ENCODE measurements at regions not wholly inside any gene's neighbourhood (a gene's known extent, or its start where the extent isn't known, plus 50 kb on each side); places are given as distances from the start of the nearest gene placed in this dataset.

GRCh38 chr1:116231752-116232151 lies 120.6 kb downstream of the MAB21L3 start:
- DNase-seq, result no peak

- no peak for DNase-seq
Measured at GRCh38 chr1:116232989-116233514, 121.9 kb downstream of the MAB21L3 start.

- no peak for DNase-seq
Measured at GRCh38 chr1:116234429-116234828, 123.2 kb downstream of the MAB21L3 start.

DNA sequence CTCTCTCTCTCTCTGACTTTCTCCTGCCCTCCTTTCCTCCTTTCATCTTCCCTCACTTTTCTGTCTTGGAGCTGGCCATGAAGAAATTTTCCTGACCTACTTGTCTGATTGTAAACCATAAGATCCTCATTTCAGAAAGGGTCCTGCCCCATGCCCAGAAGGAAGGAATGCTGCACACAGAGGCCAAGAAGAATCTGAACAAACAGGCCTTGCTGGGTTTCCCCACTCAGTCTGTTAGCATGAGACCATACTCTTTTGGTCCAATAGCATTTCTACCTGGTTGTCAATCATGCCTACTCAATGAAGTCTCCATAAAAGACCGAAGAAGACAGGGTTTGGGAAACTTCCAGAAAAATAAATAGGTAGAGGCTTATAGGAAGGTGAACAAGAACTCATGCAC lies 128.7 kb downstream of the MAB21L3 start:
- DNase-seq, result no peak

DNA sequence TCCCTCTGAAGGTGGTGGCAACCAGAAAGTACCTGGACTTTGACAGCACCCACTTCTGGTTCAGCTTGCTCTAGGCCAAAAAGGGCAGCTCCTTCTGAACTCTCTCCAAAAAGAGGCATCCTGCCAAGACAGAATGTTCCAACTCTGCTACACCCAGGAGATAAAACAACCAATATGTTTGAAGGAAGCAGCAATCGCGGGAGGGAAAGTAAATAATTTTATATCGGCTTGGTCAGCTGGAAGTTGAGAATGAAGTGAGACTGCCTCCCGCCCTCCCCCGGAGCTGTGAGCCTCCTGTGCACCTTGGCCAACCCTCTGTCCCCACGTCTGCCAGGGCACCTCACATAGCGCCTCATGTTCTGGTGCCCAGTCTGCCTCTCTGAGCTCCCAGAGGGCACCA lies 130.3 kb upstream of the ATP1A1 start:
- no peak for DNase-seq

DNA sequence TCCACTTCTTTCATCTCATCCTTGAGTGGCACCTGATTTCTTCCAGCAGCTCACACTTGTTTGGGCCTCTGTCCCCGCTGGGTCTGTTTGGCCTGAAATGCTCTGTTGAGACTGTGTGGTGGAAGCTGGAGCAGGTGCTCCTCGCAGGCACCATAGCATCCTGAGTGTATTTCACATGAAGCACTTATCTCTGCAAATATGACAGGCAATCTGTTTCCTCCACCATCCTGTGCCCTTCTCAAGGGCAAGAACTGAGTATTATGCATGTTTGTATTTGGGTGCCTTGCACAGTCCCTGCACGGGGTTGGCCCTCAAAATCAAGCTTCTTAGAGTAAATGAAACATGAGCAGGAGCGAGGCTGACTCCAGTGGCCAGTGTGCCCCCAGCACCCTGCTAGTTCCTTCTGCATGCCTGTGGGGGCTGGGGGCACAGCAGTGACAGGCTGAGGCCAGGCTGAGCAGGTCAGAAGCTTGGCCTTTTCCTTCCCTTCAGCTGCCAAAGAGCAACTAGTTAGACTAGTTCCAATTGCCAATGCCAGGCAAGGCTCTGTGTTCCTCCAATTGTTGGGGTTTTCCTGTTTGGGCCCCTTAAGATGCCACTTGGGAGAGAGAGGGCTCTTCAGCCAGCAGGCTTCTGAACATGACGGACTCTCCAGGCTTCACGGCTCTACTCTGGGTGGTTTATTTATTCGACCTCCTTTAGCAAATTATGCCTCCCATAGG lies 129.6 kb upstream of the ATP1A1 start:
- peak; percentile 63 to 70 for DNase-seq

DNA sequence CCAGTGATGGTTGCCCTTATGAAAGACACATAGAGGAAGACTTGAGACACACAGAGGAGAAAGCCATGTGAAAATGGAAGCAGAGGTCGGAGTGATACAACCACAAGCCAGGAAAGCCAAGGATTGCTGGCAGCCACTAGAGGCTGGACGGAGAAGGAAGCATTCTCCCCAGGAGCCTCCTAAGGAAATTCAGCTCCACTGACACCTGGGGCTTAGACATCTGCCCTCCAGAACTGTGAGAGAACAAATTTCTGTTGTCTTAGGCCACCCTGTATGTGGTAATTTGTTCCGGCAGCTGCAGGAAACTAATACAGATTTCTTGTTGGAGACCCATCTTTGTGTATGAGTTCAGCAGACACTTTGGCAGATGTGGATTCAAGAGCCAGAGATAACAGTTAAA lies 126.9 kb upstream of the ATP1A1 start:
- DNase-seq, result no peak

- DNase-seq, result no peak
Measured at GRCh38 chr1:116252271-116252670, 120.8 kb upstream of the ATP1A1 start.

DNA sequence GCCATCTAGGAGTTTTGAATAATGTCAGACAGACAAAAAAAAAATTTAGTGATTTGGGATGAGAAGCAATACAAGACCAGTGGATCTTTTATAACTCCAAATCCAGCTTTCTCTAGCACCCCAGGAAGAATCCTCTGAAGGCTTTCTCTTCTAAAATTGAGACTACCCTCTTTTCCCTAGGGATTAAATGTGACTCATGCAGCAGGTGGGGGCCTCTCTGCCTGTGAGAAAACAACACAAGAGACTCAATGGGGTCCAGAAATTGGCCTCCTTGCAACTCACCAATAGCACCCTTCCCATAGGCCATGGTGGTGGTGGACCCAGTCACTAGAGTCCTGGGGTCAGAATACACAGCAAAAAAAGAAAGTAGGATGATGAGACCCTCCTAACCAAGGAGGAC lies 120.3 kb upstream of the ATP1A1 start:
- no peak for DNase-seq

DNA sequence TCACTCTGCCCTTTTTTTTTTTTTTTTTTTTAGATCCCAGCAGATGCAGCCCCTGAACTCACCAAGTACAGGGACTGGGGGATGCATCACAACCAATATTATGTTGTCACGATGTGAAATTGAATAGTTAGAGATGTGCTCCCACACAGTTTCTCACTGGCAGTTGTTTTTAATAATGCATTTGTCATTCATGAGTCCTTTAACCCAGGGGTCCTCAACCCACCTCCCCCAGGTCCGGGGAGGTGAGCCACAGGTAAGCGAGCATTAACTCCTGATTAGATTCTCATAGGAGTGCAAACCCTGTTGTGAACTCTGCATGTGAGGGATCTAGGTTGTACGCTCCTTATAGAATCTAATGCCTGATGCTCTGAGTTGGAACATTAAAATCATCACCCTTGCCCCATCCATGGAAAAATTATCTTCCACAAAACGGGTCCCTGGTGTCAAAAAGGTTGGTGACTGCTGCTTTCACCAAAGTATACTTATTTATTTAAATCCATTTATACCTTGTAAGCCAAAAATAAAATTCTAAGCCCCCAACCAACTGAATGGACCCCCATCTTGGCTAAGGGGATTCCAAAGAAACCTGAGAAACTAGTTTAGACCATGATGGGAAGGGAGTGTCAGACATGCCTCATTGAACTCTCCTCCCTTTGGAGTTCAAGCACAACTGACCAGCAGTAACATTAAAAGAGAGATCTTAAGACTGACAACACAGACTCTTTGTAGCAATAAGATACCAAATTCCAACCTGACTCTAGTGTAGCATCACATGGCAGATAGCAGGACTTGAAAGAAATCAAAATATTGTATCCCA lies 119.3 kb upstream of the ATP1A1 start:
- DNase-seq, result no peak

DNA sequence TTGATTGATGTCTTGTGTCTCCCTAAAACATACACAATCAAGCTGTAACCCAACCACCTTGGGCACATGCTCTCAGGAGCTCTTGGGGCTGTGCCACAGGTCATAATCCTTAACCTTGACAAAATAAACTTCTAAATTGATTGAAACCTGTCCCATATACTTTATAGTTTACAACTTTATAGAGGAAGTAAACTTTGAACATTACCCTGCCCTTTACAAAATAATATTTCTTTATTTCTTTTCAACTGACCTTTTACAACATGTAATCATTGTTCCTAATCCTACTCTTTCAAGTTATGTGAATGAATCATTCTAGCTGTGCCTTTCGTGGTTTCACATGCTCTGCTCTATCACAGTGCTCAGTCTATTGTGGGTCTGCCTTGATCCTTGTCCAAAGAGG lies 118.3 kb upstream of the ATP1A1 start:
- DNase-seq, result no peak

GRCh38 chr1:116255486-116256285 lies 117.4 kb upstream of the ATP1A1 start:
- DNase-seq, result no peak

DNA sequence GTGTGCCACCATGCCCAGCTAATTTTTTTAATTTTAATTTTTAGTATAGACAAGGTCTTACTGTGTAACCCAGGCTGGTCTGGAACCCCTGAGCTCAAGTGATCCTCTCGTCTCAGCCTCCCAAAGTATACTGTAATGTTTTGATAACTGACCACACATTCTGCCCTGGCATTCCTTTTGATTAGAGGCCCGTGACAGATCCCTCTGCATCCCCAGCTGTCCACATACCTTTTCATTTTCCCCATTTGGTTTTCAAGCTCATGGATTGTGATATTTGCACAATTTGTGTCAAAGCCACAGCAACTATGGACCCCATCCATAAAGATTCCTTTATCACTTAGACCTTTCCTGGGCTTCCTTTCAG lies 116.8 kb upstream of the ATP1A1 start:
- no peak for DNase-seq

DNA sequence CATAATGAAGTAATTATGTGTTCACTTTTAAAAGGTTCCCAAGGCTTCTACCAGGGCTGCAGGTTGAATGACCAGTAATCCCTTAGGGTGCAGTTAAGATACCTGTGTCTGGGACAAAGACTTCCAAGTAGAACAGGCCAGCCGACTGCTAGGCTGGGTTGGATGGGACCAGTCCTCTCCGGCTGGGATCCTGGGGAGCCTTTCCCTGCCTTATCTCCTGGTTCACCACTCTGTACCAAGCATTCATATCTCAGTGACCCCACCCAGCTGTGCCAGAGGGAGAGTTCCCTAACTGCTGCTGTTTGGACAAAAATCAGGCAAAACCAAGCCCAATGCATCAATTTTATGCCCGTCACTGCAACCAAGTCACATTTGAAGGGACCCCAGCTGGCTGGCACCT lies 116.2 kb upstream of the ATP1A1 start:
- DNase-seq, result no peak

DNA sequence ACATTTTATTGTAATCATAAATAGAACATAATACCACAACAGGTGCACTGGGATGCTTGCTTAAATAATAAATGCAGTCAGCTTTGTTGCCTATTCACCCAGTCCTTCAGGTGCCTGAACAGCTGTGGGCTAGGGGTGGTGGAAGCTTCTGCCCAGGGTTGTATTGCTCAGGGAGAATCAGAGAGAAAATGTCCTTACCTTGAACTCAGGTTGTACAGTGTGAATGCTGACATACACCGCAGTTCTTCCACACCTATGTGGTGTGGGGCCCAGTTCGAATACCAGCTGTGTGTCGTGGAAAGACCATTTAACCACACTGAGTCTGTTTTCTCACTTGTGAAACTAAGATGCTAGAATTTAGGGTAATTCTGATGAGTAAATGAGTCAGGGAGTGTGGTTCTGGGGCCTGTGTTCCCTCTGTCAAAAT lies 115.7 kb upstream of the ATP1A1 start:
- DNase-seq, result no peak

- DNase-seq, result no peak
Measured at GRCh38 chr1:116257836-116258235, 115.2 kb upstream of the ATP1A1 start.

DNA sequence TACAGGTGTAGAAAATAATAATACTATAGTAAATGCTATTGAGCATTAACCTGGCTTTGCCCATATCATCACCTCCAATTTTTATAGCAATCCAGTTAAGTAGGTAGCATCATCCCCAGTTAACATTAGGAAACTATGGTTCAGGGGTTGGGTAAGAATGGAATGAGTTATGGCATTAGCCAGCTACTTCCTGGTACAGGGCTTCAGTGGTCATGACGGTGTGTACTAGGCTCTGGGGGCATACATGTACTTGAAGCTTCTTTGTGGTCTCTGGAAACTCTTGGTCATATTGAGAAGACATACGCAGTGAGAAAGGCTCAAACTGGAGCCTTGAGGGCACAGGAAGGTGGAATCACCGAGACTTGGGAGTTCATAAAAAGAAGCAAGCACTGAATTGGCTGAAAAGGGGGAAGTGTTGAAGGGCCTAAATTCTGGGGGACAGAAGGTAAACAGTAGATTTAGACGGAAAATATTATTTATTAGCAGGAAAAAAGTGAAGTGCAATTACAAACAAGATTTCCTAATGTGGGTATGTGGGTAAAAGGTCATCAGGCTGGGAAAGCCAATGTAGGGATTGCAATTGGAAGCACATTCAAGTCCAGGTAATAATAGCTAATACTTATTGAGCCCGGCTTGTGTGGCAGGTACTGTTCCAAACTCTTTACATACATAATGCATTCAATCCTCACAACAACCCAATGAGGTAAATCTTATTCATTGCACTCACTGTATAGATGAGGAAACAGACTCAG lies 114.2 kb upstream of the ATP1A1 start:
- DNase-seq, result no peak

GRCh38 chr1:116259663-116260062 lies 113.4 kb upstream of the ATP1A1 start:
- DNase-seq, result no peak

GRCh38 chr1:116260115-116260514 lies 112.9 kb upstream of the ATP1A1 start:
- DNase-seq, result no peak

- DNase-seq, result no peak
Measured at GRCh38 chr1:116260621-116261020, 112.4 kb upstream of the ATP1A1 start.

- DNase-seq, result no peak
Measured at GRCh38 chr1:116261227-116261626, 111.8 kb upstream of the ATP1A1 start.

All from right lung (tissue), 2 donors.